Transverse colon (tissue), 4 donors: ENCODE measurements at regions not wholly inside any gene's neighbourhood (a gene's known extent, or its start where the extent isn't known, plus 50 kb on each side); places are given as distances from the start of the nearest gene placed in this dataset.

Experiments used
- EP300 ChIP-seq: sonication (generic); formaldehyde crosslinking; IDR thresholded peaks from one replicate; pipeline ENCODE4 v1.6.1; 2017; ENCODE audit warnings: antibody characterized with exemption, low read depth
- POLR2A ChIP-seq: fragments of 450-650 bp; IDR thresholded peaks from one replicate; pipeline ENCODE4 v1.6.1; 2016; ENCODE audit warnings: antibody characterized with exemption, mild to moderate bottlenecking, moderate library complexity
- POLR2AphosphoS5 ChIP-seq, 3 donors: sonication (generic); formaldehyde crosslinking; IDR thresholded peaks; one replicate each; pipeline ENCODE4 v1.6.1; 2016; ENCODE audit warnings: antibody characterized with exemption in 3 of 3
- TF ChIP-seq, protein P1 (sequence below), 5 experiments: fragments of 200-600 bp in 3 of 5; fragments of 450-650 bp in 2 of 5; sonication (generic) in 3 of 5; IDR thresholded peaks; 1 replicate in 2 of 5; 2 replicates in 3 of 5; pipeline ENCODE4 v1.5.1; 2016 to 2017; ENCODE audit warnings: antibody characterized with exemption in 5 of 5, inconsistent platforms in 3 of 5, mild to moderate bottlenecking in 2 of 5, moderate library complexity in 1 of 5

DNA sequence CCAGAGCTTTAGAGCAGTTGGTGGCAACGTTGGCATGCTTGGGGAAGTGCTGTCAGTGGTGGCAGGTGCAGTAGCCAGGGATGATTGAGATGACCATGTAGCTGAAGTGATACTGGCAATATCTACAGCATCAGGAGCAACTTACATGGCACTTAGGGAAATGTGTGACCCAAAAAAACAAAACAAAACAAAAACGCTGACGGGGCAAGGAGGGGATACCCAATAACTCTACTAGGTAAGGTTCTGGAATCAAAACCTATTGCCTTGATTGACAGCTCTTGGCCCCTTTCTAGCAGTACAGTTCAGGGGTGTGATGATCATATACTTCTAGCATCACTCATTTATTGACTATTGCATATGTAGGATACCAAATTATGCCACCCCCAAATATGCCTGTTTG is 312.6 kb downstream of the AASDHPPT start:
- TF ChIP-seq, protein P1, sequence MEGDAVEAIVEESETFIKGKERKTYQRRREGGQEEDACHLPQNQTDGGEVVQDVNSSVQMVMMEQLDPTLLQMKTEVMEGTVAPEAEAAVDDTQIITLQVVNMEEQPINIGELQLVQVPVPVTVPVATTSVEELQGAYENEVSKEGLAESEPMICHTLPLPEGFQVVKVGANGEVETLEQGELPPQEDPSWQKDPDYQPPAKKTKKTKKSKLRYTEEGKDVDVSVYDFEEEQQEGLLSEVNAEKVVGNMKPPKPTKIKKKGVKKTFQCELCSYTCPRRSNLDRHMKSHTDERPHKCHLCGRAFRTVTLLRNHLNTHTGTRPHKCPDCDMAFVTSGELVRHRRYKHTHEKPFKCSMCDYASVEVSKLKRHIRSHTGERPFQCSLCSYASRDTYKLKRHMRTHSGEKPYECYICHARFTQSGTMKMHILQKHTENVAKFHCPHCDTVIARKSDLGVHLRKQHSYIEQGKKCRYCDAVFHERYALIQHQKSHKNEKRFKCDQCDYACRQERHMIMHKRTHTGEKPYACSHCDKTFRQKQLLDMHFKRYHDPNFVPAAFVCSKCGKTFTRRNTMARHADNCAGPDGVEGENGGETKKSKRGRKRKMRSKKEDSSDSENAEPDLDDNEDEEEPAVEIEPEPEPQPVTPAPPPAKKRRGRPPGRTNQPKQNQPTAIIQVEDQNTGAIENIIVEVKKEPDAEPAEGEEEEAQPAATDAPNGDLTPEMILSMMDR (IDR thresholded peaks at IDR 0.05), result no peak
- TF ChIP-seq POLR2A (no peak), EP300 (no peak), POLR2AphosphoS5 (IDR thresholded peaks at IDR 0.05) (no peak)
